Muscle of arm (tissue), 1 donor: ENCODE measurements at regions not wholly inside any gene's neighbourhood (a gene's known extent, or its start where the extent isn't known, plus 50 kb on each side); places are given as distances from the start of the nearest gene placed in this dataset.
"Not testable (repeated sequence)": the region's sequence is repeated elsewhere in the genome, so short reads cannot be mapped to it uniquely, and the experiment has no call there.

Experiments
- DNase-seq: peaks from one replicate; pipeline ENCODE4 v3.0.0-alpha.2; 2013

DNA sequence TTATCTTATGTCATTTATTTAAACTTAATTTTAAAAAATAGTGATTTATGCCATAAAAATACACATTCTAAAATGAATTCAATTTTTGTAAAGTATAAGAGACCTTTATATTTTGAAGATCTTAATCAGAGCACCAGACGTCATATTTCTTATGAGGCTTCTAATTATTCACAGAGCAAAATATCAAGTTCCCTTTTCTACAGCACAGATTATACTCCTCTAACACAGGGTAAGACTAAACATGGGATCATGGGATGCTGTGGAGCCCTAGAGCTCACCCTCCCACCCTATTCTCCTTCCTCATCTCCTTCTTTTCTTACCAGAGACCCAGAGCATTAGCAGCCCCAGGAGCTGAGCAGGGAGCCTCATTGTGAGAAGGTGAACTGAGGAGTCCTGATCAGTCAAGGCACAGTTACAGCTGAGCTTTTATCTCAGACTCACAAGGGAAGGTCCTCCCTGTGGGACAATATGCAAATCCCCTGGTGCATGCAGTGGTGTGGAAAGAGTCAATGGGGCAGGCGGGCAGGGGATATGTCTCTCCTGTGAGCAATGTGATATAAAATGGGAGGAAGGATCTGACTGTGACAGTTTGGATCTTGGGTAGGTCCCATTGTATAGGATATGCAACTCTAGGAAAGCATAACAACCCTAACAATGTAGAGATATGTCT lies 530.7 kb downstream of the RPIA start:
- not testable (repeated sequence) for DNase-seq

- DNase-seq, result not testable (repeated sequence)
These were observed 533.3 kb downstream of the RPIA start for GRCh38 chr2:89224803-89225202.

DNA sequence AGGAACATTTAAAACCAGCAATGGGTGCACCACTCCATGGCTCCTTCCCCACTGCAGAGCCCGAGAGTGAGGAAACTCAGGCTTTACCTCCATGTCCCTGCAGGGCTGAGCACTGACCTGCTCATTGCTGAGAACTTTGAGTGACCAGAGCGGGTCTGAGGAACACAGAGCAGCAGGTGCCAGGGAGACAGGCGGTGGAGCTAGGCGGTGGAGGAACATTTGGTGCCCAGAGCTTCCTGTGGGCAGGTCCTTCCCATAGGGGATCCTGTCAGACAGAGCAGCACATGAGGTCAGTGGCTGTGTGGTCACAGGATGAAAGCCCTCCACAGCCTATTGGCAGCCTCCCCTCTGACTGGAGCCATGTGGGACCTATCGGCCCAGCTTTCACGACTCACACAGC lies 538.5 kb downstream of the RPIA start:
- not testable (repeated sequence) for DNase-seq

GRCh38 chr2:89231241-89231640 lies 539.8 kb downstream of the RPIA start:
- DNase-seq, result not testable (repeated sequence)

DNA sequence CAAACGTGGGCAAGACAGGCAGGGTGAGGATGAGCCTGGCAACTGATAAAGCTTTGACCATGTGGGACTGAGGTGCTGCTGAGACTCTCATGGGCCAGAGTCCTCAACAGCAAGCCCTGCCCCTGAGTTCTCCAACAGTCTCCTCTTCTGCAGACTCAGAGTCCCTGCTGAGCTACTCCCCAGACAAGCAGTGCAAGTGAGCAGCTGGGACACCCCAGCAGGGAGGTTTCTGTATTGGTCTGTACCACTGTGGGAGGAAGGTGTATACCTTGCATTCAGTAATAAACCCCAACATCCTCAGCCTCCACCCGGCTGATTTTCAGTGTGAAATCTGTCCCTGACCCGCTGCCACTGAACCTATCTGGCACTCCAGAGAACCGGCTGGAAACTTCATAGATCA lies 542.5 kb downstream of the RPIA start:
- not testable (repeated sequence) for DNase-seq

DNA sequence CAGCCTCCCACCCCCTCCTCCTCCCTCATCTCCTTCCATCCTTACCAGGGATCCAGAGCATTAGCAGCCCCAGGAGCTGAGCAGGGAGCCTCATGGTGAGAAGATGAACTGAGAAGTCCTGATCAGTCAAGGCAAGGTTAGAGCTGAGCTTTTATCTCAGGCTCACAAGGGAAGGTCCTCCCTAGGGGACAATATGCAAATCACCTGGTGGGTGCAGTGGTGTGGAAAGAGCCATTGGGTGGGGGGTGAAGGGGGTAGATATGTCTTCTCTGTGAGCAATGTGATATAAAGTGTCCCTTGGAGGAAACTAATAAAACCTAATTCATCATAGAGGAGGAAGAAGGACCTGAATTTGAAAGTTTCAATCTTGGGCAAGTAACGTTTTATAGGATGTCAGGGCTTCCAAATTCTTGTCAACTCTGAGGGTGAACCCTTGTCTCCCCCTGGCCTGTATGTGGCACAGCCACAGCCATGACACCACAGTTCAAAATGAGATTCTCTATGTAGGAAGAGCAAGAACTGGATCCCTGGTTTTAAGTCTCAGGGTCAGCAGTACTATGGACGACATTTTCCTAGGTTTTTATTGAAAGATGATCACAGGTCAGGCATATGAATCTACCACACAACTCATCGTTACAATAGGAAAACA lies 543.5 kb downstream of the RPIA start:
- DNase-seq, result not testable (repeated sequence)

DNA sequence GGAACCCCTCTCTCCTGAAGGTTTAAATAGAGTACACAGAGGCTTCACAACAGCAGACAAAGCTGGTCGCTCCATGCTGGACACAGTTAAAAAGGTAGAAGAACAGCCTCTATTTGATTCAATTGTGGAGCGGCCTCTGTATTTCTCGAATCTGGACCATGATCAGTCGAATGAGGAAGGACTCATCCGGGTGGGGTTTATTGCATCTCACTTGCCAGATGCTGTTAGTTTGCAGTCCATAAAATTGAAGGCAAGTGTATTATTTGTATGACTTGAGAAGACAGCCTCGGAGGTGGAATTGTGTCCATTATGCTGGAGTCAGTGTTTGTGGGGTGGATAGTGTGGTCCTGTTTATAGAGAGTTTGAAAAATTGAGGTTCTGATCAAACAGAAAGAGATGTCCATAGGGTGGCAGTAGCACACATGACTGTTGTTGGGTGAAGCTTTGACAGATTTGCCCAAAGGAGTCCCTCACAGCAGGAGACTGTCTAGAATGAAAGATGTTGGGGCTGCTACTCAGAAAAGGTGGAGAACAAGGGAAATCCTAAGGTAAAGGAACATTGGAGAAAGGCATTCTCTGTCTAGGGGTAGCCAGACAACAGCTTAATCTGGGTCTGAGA lies 545.5 kb downstream of the RPIA start:
- DNase-seq, result not testable (repeated sequence)

DNA sequence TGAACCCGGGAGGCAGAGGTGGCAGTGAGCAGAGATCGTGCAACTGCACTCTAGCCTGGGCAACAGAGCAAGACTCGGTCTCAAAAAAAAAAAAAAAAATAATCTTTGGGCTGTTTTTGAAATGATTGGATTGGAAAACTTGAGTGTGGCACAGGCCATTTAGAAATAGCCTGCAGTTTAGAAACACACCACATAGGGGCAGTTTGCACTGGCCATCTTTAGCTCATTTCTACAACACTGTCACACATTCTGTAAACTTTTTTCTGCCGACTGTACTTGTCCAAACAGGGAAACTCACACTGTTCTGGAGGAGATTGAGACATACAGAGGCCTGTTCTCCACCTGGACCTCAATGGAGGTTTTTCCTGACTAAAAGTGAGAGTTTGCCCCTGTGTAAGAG lies 546.3 kb downstream of the RPIA start:
- DNase-seq, result not testable (repeated sequence)

DNA sequence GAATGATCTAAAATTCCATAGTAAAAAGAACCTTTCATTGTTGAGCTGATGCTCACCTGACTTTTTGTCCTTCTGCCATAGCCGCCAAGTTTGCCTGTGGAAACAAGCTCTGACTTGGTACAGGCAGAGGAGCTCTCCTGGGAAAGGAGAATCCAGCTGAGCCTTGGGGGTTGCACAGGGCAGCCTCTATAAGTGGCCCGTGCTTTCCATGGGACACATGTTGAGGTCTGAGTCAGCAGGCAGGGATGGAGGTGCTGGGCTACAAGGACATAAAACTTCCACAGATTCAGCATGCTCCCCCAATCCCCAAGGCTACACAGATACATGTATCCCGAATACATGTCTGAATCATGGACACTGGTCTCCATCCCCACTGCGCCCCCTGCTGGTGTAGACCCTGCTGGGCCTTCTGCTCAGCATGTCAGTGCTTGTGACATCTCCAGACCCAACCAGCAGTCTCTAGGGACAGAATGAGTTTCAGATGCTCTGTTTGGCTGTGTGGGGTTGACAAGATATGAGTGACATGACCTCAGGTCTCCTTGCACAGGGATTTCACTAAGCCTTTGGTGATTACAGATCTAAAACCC lies 551.7 kb downstream of the RPIA start:
- not testable (repeated sequence) for DNase-seq

- DNase-seq, result not testable (repeated sequence)
These were observed 552.9 kb downstream of the RPIA start for GRCh38 chr2:89244407-89244806.

GRCh38 chr2:89245478-89245877 lies 554.0 kb downstream of the RPIA start:
- DNase-seq, result not testable (repeated sequence)

DNA sequence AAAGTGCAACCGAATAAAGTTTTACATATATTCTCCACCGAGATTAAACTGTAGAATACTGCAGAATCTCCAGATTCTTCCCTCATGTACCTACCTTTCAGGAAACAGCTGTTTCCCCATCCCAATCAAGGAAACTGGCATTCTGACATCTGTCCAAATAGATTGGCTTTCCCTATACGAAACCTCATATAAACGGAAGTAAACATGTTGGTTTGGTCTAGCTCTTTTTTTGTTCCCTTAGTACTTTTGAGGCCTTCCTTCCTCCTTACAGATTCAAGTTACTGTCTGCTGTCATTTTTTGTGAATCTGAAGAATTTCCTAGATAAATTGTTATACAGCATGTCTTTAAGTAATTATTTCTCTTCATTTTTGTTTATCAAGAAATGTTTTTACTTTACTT lies 554.6 kb downstream of the RPIA start:
- not testable (repeated sequence) for DNase-seq

DNA sequence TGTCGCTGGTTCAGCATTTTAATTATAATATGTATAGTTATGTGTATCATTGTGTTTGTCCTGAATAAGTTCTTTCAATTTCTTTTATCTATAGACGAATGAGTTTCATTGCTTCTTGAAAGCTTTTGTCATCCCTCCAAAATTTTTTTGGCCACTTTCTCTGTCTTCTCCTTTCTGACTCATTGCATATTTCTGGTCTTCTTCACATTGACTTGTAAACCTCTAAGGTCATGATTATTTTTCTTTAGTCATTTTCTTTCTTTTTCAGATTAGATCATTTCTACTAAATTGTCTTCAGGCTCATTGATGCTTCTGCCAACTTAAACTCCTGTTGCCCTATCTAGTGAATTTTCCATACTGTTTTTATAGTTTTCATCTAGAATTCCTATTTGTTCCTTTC lies 555.1 kb downstream of the RPIA start:
- not testable (repeated sequence) for DNase-seq

- DNase-seq, result not testable (repeated sequence)
These were observed 563.5 kb downstream of the RPIA start for GRCh38 chr2:89255013-89255412.

DNA sequence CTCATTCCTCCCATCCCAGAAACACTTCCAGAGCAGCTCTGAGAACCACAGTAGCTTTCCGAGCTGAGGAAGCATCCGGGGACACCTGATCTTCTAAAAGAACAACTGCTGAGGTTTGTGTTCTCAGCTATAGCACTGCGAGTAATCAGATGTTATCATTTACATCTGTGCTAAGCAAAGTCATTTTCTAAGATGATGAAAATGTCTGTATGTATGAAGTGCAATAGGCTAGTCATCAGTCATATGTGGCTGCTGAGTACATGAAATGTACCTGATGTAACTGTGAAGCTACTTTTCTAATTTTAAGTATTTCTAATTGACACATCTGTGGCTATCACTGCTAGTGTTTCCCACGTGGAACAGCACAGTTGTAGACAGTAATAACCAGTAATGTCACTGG lies 582.0 kb downstream of the RPIA start:
- DNase-seq, result not testable (repeated sequence)

GRCh38 chr2:89280536-89280935 lies 589.1 kb downstream of the RPIA start:
- not testable (repeated sequence) for DNase-seq

GRCh38 chr2:89286448-89287080 lies 595.1 kb downstream of the RPIA start:
- not testable (repeated sequence) for DNase-seq

DNA sequence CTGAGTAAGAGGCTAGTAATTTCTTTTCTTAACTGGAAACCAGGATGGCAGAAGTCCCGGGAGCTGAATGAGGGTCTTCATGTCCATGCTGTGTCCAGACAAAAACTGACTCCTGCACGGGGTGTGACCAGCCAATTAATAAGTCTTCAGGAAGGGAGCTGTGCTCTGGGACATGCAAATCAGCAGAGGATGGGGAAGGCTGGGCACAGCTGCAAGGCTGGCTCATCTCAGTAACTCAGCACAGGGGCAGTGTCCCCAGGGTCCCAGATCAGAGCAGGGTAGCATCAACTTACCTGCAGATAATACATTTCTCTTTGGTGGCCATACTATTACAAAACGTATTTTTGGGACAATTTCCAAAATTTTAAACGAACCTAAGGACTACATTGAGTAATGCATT lies 595.6 kb downstream of the RPIA start:
- not testable (repeated sequence) for DNase-seq

DNA sequence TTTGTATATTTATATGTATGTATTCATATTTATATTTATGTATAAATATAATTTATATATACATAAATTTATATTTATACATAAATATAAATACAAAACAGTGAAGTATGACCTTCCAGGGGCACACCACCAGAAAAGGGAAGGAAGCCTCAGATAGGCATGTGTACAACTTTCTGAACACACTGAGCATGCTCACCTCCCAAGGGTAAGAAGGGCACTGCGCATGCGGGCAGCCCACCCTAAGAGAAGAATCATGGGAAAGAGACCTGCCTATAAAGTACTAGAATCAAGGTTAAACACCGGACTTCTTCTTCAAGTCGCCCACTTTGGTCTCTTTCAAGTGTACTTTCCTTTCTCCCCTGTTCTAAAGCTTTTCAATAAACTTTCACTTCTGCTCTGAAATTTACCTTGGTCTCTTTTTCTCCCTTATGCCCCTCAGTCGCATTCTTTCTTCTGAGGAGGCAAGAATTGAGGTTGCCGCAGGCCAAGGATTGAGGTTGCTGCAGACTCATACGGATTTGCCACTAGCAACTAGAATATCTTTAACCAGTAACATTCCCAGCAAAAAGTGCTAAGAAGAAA lies 600.3 kb downstream of the RPIA start:
- not testable (repeated sequence) for DNase-seq

DNA sequence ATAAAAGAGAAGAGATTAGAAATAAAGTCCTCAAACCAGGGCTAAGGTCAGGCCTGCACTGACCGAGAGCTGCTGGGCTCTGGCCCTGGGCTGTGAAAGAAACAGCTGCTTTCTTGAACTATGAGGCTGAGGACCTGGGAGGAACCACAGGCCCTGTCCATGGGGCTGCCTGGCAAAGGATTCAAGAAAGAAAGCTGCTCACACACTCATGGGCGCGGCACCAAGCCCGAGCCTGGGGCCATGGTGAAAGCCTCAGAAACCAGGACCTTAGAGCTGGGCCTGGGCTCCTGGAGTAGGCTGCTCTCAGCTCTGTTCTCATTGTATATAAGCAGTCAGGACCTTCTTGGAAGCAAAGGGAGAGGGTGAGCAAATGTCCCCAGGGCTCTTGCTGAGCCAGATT lies 601.9 kb downstream of the RPIA start:
- not testable (repeated sequence) for DNase-seq

GRCh38 chr2:89294335-89294734 lies 602.9 kb downstream of the RPIA start:
- not testable (repeated sequence) for DNase-seq
